ENCODE measurements at regions not wholly inside any gene's neighbourhood (a gene's known extent, or its start where the extent isn't known, plus 50 kb on each side); places are given as distances from the start of the nearest gene placed in this dataset.

DNA sequence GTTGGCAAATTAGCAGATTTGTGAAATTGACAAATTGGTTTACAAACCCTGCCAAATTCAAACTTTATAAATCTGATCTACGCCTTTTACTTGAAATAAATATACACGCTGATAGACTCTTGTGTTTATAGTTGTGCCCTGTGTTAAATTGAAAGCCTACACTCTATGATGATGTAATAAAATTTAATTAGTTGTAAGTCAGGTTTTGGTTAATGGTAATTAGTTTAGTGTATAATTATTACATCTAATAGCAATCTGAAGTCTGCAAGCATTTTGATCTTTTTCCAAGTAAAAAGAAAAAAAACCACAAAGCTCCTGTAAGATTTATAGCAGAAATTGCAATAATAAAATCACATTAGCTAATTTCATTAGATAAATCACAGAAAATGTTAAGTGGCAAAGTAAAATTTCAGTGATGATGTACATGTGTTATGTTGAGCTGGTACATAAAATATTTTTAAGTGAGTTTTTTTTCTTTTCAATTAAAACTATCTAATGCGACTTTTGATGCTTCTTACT is 72.7 kb upstream of the TENM3 start:
- DNase-seq: no peak

DNA sequence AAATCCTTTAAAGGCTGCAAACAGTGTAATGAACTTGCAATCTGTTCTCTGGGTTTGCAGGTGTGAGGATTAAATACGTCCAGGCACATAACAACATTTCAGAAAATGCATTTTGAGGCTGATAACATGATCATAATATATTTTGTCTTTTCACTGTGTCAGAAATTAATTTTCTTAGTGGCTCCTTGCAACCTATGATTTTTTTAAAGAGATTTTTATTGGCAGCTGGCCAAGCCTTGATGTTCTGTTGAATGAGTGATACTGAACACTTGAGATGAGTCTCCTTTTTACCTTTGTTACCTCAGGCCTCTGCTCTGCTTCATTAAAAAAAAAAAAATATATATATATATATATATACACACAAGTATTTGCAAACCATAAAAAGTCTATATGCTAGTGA is 68.2 kb upstream of the TENM3 start:
- no peak for DNase-seq

DNA sequence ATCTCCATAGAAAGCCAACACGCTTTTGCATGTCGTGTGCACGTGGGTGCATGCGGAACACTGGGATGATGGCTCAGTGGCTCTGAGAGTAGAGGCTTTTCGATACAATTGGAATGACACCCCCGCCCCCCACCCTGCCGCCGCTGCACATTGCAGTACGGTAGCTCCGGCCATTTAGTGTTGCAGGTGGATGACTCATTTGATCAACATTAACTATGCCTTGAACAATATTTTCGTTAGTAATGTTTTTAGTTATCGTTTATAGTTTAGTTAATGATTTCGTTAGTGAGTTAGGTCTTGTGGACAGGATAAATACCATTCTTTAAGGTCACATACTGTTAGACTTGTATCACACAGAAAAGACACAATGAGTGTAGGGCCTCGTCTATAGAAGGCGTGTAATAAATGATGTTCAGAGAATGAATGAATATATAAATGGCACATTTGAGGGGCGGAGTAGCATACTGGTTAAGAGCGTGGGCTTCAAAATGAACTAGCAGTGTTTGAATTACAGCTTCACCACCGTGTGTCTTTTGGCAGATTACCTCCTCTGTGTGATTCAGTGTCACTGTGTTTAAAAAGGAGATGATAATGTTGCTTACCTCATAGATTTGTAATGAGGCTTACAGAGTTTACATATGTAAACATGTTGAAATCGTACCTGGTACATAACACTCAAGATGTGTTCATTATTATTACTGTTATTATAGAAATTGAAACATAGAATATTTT is 67.2 kb upstream of the TENM3 start:
- no peak for DNase-seq

- DNase-seq: no peak
Measured at GRCh38 chr4:182177166-182177565, 66.0 kb upstream of the TENM3 start.

DNA sequence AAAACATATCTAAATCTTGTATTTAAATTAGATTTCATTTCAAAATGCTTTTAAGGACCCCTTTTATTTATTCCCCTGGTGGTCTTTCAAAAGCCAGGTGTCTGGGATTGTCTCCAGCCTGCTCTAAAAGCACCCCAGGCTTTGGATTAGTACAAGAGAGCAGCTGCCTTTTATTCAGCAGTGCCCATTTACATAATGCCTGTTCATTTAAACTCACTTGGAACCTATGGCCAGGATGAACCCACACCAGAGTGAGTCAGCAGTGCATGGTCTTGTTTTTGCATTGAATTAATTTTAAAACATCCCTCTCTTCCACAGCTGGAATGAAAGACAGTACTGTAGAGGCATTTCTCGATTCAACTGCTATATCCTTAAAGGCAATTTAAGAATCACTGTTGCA is 64.1 kb upstream of the TENM3 start:
- no peak for DNase-seq

- no peak for DNase-seq
Measured at GRCh38 chr4:182179751-182180150, 63.5 kb upstream of the TENM3 start.

- no peak for DNase-seq
Measured at GRCh38 chr4:182185491-182185890, 57.7 kb upstream of the TENM3 start.

GRCh38 chr4:182187674-182188073 is 55.5 kb upstream of the TENM3 start:
- no peak for DNase-seq

DNA sequence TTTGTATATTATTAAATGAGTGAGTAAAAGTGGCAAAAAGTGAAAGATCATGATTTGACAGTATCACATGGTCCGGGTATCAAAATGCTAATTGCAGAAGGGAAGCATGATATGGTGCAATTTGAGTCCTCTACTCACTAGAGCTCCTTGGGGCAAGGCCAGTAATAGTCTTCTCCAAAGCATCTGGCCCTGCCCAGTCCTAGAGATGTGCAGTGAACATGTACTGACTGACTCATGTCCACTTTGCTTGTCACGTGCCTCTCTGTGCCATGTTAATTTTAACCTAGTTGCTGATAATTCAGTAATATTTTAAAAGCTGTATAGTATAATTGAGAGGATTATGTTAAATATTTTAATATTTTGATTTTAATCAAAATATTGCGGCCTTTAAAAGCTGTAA is 54.6 kb upstream of the TENM3 start:
- DNase-seq: no peak

- DNase-seq: no peak
Measured at GRCh38 chr4:182189103-182189878, 53.9 kb upstream of the TENM3 start.

GRCh38 chr4:182190306-182190705 is 52.9 kb upstream of the TENM3 start:
- no peak for DNase-seq

GRCh38 chr4:182192511-182193181 is 50.6 kb upstream of the TENM3 start:
- DNase-seq: no peak

DNA sequence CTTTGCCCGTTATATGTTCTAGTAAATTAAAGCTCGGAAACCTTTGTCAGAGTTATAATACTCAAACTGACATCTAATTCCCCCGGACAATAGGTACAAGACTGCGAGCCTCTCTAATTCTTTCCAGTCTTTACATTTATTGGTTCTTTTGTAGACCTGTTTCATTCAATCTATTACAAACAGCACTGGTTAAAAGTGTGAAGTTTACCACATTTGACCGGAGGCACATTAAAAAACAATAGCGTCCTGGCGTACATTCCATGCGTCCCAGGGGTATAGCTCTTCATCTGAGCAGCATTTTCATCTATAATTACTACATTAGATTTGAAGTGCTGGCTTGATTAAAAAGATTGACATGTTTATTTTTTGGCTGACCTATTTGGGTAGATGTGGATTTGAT is 49.9 kb upstream of the TENM3 start:
- DNase-seq: no peak
